HG02870 (cell line): ENCODE measurements at regions not wholly inside any gene's neighbourhood (a gene's known extent, or its start where the extent isn't known, plus 50 kb on each side); places are given as distances from the start of the nearest gene placed in this dataset.
"Not testable (repeated sequence)": the region's sequence is repeated elsewhere in the genome, so short reads cannot be mapped to it uniquely, and the experiment has no call there.

Experiments
- ATAC-seq: cut with Tn5 transposase; IDR thresholded peaks from one replicate; pipeline ENCODE4 v1.9.1; 2021; ENCODE audit warnings: mild to moderate bottlenecking, moderate library complexity; ENCODE audit not compliant: unreplicated experiment

DNA sequence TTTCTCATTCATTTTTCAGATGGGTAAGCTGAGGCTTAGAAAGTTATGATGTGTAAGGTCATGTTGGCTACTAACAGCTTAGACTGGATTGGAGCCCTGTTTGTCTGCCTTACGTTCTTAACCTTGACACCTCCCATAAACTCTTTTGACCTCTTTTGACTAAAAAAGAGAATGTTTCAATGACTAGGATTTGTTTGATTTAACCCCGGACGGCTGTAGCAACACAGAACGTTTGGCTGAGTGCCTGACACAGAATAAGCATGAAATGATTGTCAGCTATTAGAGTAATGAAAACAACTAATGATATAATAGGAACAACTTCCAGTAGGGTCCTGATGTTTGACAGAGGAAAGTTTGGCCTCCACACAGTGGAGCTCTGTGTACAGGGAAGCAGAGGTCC is 83.3 kb upstream of the PDZD8 start:
- no peak for ATAC-seq

DNA sequence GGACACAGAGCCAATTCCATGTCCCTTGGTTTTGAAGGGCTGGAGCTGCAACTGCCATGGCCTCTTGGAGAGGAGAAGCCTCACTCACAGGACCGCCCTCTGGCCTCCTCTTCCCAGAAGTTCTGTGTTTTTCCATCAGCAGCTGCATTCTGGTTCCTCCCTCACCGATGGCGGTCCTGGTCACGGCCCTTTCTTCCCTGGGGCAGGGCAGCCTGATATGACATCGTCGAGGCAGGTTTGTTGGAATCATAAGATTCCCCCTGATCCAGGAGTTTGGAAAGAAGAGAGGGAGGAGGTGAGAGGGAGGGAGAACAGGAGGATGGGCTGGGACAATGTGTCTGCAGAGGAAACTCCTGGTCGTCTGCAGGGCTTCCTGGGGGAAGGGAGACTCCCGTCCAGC is 82.7 kb upstream of the PDZD8 start:
- ATAC-seq = no peak

DNA sequence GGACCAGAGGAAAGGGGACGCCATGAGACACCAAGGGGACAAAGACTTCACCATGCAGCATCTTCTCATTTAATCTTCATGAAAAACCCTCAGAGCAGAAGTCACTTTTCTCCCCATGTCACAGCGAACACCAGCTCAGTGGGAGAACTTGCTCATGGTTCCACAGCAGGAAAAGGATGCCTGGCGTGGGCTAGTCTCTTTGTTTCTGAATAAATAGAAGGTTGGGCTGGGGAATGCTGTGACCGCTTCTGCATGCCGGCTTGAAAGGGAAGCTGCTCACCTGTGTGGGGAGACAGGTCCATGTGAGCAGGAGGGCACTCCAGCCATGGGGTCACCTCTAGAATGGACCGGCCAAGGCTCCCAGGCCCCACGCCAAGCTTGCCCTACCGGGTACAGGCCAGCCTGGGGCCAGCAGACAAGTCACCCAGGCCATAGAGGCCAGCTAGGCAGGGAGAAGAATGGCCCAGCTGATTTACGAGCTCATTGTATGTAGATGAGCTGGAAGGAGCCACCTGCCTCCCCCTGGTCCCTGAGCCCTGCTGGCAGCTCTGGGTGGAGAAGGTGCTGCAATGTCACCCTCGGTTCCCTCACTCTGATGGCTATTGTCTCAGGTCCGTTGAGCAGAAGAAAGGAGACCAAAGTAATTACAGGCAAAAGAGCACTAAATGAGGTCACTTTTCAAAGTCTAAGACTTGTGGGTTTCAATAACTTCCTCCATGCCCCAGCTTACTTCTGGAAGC is 82.0 kb upstream of the PDZD8 start:
- no peak for ATAC-seq

DNA sequence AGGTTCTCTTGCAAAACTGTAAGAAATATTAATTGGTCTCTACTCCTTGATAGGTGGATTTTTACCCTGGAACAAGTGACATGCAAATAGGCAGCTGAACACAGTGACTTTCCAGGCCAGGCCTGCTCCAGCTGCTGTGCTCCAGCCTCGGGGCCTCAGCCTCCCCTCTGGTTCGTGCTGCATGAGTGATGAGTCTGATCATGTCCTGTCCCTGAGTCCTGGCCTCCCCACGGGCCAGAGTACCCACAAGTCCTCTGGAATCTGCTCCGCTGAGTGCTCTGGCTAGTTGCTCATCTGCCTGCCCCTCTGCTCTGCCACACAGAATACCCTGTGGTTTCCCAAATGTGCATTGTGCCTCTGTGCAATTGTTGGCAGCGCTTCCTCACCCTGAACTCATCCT is 80.1 kb upstream of the PDZD8 start:
- no peak for ATAC-seq

DNA sequence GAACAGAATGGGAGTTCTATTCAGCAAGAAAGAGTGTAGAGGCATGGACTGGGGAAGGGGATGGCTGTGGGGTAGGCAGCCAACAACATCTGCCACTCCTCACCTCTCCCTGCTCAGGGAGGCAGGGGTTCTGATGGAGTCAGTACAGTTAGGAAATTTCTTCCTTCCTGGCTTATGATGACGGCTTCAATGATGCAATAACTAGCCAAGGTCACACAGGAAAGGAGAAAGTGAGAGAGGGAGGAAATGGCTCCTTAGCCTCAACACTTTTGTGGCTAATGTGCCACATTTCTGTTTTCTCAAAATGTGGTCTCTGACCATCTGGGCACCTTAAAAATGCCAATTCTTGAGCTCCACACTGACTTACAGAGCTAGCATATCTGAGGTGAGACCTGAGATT is 79.3 kb upstream of the PDZD8 start:
- no peak for ATAC-seq

DNA sequence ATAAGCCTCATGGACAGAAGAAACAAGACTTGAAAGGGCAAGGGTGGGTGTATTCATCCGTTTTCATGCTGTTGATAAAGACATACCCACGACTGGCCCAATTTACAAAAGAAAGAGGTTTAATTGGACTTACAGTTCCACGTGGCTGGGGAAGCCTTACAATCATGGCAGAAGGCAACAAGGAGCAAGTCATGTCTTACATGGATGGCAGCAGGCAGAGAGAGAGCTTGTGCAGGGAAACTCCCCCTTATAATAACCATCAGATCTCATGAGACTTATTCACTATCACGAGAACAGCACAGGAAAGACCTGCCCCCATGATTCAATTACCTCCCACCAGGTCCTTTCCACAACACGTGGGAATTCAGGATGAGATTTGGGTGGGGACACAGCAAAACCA is 78.2 kb upstream of the PDZD8 start:
- not testable (repeated sequence) for ATAC-seq

DNA sequence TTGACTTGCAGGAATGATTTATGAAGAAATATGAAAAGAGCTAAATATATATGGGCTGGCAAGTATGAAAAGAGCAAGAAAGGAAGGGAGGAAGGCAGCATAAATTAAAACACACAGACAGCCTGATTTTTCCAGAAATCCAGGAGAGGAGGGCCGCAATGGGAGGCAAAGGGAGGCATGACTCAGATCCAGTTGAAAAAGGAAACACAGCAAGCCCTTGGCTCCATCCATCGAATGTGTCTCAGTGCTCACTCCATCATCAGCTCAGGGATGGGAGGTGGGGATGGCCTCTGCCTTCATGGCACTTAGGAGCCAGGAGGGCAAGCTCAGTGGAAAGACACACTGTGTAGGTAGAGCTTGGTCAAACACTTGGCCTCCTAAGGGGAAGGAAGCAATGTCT is 75.7 kb upstream of the PDZD8 start:
- no peak for ATAC-seq

DNA sequence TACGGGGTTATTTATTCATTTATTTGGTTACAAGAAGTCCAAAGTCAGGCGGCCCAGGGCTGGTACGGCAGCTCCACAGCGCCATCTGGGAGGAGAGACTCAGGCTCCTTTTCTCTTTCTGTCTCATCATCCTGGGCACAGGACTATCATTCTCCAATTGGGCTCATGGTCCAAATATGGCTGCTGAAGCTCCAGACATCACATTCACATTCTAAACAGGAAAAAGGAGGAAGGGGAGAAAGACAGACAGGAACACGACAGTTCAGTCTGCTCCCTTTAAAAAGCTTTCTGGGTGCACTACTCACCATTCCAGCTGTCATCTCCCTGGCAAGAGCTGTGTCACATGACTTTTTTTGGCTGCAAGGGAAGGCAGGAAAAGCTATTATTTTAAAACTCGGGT is 74.4 kb upstream of the PDZD8 start:
- no peak for ATAC-seq

DNA sequence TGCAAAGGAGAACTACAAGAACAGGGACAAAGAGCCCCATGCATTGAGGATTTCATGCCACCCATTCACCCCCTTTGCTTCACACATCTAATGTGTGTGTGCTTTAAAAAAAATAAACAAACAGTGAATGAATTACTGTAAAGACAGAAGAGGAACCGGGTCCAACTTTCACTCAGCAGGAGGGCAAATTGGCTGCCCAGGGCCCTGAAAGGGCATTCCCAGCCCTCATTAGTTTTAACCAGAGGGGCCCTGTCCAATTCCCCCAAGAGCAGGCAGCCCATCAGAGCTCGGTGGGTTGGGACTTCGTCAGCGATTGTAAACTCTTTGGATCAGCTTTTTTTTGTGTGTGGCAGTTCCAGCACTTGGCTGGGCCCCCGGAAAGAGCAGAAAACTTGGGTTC is 73.6 kb upstream of the PDZD8 start:
- no peak for ATAC-seq

DNA sequence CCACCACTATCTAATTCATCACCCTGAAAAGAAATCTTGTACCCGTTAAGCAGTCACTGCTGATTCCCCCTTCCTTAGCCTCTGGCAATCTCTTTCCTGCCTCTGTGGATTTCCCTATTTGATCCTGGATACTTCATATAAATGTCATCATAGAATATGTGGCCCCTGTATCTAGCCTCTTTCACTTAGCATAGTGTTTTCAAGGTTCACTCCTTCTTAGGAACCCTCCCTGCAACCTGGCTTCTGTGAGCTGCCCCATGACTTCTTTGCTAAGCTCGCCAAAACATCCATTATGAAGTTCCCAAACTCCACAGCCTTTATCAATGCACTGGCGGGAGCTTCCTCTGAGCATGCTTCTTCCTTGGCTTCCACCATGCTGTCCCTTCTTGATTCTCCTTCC is 70.8 kb upstream of the PDZD8 start:
- no peak for ATAC-seq

DNA sequence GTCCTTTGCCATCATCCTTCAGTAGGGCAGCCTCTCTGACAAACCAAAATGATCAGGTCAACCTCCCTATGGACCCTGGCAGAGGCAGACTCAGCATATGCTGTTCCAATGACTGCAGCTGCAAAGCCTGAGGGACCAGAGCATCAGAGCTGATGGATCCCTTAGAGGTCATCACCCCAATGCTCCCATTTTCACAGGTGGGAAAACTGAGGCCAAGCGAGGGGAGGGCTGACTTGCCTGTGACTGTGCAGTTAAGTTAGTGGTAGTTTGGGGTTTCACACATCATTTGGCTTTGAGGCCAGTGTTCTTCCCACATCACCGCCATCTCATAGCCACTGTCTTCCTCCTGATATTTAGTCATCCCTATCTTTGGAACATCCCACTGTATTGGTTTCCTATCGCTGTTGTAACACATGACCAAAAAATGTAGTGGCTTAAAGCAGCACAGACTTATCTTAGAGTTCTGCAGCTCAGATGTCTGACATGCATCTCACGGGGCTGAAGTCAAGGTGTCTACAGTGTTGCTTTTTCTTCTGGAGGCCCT is 69.3 kb upstream of the PDZD8 start:
- ATAC-seq = no peak

DNA sequence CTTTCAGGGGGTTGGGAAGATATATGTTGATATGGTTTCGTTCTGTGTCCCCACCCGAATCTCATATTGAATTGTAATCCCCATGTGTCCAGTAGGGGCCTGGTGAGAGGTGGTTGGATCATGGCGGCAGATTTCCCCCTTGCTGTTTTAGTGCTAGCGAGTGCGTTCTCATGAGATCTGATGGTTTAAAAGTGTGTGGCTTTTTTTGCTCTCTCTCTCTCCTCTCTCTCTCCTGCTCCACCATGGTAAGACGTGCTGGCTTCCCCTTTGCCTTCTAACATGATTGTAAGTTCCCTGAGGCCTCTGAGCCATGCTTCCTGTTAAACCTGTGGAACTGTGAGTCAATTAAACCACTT is 68.4 kb upstream of the PDZD8 start:
- ATAC-seq = no peak

DNA sequence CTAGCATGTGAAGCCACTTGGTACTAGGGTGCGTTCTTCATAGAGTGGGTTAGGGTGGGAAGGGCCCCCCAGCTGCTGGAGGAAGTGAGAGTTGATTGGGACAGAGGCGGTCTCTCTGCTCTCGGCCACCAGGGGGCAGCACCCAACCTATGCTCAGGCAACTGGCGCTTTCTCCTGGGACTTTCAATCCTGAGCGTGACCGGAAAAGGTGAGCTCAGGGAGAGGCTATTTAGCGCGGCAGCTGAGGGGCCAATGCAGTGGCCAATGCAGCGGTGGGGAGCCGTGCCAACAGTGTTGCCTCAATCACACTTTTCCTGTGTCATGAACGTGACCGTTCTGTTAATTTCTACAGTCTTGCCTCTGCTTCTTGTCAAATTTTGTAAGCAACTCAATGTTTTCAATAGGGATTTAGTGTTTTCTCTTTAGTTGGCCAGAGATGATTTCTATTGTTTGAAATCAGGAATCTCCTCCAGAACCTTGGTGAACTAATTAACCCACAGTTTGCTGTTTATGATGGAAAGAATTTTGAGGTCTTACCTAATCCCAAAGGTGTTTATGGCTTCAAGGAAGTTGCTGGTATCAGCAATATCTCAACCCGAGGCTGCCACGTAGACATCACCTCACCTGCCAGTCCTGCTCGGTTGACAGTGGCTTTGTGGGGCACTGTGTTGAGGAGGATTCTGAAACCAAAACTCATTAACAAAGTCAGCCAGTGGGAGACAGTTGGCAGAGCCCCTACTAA is 67.9 kb upstream of the PDZD8 start:
- peak; percentile 58 for ATAC-seq

DNA sequence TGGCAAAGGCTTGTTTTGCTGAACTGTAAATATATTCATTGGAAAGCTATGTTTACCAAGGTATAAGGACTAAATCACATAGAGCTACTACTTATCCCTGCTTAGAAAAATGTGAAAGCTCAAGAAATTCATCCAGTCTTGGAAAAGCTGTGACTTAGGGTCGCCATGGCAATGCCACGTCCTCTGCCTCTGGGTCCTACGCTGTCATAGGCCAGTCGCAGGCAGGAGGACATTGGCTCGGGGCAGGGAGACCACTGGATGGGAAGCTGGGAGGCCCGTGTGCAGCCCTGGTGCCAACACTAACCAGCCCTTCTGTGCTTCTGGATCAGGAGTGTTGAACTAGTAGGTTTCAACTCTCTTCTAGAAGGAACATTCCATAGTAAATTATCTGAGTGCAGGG is 67.3 kb upstream of the PDZD8 start:
- ATAC-seq = no peak

DNA sequence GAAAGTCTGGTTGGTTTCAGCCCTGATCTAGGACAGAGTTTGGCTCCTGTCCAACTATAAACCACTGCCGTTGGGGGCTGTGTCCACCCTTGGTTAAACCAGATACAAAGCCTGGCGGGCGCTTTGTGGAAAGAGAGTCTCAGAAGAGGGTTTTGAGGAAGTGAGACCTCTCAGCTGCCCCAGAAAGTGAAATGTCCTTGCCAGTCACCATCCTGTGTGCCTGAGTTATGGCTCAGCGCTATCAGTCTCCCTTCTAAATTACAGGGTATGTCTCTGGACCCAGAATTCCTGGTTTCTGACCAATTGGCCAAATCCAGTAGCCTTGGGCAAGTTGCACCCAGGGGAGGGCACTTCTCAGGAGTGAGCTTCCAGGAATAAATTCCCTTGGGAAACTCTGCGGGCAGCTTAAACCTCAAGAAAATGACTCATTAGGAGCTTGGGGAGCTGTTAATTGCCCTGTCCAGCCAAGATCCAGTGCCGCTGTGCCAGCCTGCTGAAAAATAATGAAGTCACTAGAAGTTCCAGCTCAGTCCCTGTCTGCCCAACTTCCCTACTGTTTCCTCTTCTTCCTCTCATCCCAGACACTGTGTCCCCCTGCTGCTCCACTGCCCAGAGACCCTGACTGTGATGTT is 66.7 kb upstream of the PDZD8 start:
- no peak for ATAC-seq

DNA sequence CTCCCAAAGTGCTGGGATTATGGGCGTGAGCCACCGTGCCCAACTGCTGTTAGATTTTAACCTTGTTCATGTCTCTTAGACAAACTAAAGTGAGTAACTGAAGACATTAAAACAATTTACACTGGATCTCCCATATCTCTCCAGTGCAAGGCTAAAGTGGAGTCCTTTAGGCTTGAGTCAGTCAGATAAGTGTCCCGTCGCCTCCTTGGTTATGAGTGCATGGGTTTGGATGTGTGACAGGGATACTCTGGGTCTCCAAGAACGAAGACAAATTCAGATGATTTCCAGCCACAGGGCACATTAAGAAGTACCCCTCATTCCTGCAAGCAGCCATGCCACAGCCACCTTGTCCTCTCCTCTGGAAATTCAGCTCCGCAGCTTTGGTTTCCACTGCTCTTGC is 66.1 kb upstream of the PDZD8 start:
- ATAC-seq = no peak

DNA sequence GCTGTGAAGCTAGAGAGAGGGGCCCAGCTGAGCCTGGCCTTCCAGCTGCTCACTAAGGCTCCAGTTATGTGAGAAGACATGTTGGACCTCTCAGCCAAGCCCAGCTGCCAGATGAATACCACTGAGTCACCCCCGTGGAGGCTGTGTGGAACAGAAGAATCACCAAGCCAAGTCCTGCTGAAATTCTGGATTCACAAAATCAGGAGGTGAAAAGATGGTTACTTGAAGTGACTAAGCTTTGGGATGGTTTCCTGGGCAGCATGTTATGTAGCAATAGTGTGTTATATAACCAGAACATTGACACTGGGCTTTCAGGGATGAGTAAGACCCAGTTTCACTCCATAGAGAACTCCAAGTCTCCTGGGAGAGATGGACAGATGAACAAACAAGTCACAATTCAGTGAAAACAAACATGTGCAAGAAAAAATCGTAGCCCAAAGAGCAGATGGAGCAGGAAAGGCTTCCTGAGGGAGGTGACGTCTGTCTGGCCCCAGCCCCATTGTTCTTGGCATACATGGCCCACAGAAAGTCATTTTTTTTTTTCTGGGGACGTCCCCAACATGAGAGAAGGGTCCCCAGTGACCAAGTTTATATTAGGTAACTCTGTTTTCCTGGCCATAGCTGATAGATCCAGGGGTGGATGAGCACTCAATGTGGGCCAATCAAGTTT is 64.1 kb upstream of the PDZD8 start:
- ATAC-seq = no peak

DNA sequence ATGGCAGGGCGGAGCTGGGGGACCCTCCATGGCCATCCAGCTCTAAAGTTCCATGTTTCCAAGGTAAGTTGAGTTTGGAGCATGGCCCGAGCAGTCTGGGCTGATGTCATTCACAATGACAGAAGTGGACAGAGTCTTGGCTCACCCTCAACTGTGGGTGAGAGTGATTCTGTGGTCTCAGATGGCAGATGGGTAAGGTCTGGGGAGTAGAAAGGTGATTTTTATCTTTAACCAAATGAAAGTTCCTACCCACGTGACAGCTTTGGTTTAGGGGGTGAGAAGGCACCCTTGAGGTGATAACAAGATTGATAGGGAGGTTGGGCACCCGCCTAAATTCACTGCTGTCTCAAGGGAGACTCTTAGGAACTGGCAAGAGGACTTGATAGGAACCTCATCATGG is 57.6 kb upstream of the PDZD8 start:
- ATAC-seq = no peak

DNA sequence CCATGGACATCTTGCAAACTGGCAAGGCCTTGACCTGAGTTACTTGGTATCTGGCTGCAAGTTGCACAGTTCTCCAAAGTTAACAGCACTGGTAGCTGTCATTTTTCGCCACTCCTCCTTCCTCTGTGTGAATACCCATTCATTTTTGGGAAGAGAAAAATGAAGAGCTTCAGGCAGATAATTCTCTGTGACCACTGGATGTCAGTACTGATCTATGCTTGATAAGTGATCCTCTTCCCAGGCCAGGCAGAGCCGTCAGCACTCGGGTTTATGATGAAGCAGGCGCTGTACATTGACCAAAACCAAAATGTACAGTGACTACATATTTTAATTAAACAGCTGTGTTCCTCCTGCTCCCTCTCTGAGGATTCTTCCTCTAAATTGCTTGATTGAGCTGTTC is 55.9 kb upstream of the PDZD8 start:
- ATAC-seq = no peak

DNA sequence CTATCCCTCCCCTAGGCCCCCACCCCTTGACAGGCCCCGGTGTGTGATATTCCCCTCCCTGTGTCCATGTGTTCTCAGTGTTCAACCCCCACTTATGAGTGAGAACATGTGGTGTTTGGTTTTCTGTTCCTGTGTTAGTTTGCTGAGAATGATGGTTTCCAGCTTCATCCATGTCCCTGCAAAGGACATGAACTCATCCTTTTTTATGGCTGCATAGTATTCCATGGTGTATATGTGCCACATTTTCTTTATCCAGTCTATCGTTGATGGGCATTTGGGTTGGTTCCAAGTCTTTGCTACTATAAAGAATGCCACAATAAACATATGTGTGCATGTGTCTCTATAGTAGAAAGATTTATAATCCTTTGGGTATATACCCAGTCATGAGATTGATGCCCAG is 55.3 kb upstream of the PDZD8 start:
- ATAC-seq = not testable (repeated sequence)

DNA sequence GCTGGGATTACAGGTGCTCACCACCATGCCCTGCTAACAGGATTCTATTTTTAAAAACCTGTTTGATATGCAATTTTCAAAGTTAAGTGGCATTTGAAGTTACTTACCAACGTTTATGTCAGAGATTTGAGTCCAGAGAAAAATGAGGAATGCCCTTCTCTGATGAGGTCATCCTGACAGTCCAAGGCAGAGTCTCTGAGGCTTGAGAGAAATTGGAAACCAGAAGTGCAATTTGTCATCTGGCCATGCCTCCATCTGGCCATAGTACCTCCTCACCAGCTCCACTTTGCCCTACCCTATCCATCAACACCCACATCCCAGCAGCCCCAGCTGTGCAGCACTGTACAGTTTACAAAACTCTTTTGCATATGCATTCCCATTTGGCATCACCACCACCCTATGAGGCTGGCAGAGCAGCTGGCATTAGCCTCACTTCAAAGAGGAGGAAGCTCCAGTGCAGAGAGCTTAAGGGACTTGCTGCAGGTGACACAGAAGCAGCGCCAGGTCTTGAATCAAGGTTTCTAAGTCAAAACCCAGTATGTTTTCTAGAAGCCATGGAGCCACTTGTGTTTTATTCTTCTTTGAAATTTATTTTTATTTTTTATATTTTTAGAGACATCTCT is 54.5 kb upstream of the PDZD8 start:
- ATAC-seq = no peak
